Prostate gland (tissue), 2 donors: ENCODE measurements at regions not wholly inside any gene's neighbourhood (a gene's known extent, or its start where the extent isn't known, plus 50 kb on each side); places are given as distances from the start of the nearest gene placed in this dataset.
A peak's percentile ranks its signal among the peaks of the same experiment; 100 is the strongest.

ENCODE experiments used
- DNase-seq: peaks from one replicate; pipeline ENCODE4 v3.0.0-alpha.2; 2019; ENCODE audit warnings: low spot score
- H3K27ac ChIP-seq, 2 donors: fragments of 200-600 bp; sonication (generic); 2 replicates each; pipeline ENCODE4 v1.5.1; 2017 to 2019
- H3K27me3 ChIP-seq: fragments of 200-600 bp; sonication (generic); replicated peaks from 2 replicates; pipeline ENCODE4 v1.5.1; 2019; ENCODE audit not compliant: insufficient read depth
- H3K36me3 ChIP-seq, 2 donors: fragments of 200-600 bp; sonication (generic); 1 replicate in 1 of 2; 2 replicates in 1 of 2; pipeline versions ENCODE4 v1.5.1 to v1.8.1; 2017 to 2019
- H3K4me1 ChIP-seq: fragments of 200-600 bp; sonication (generic); replicated peaks from 2 replicates; pipeline ENCODE4 v1.5.1; 2019
- H3K4me3 ChIP-seq, 2 donors: fragments of 200-600 bp; sonication (generic); 2 replicates each; pipeline ENCODE4 v1.5.1; 2017 to 2019
- H3K9me3 ChIP-seq: fragments of 200-600 bp; sonication (generic); 2 replicates; pipeline ENCODE4 v1.5.1; 2017
- POLR2A ChIP-seq: fragments of 450-650 bp; IDR thresholded peaks from one replicate; pipeline ENCODE4 v1.6.1; 2016; ENCODE audit warnings: antibody characterized with exemption, mild to moderate bottlenecking
- POLR2AphosphoS5 ChIP-seq: sonication (generic); formaldehyde crosslinking; IDR thresholded peaks from one replicate; pipeline ENCODE4 v1.6.1; 2017; ENCODE audit warnings: antibody characterized with exemption
- WGBS: methylation state at CpG from one replicate; pipeline ENCODE4 v1.1.5; 2018; 5-methylcytosine and 5-hydroxymethylcytosine counted together
- intact Hi-C: fragments of 100-400 bp; cut with DNase I; formaldehyde crosslinking; loops from one replicate; pipeline ENCODE4 v1.14.2; 2022
- TF ChIP-seq, protein P1 (sequence below), 4 experiments: fragments of 200-600 bp in 2 of 4; fragments of 450-650 bp in 2 of 4; sonication (generic) in 2 of 4; IDR thresholded peaks; 1 replicate in 3 of 4; 2 replicates in 1 of 4; pipeline ENCODE4 v1.5.1; 2016 to 2019; ENCODE audit warnings: antibody characterized with exemption in 4 of 4, mild to moderate bottlenecking in 2 of 4, moderate library complexity in 2 of 4

DNA sequence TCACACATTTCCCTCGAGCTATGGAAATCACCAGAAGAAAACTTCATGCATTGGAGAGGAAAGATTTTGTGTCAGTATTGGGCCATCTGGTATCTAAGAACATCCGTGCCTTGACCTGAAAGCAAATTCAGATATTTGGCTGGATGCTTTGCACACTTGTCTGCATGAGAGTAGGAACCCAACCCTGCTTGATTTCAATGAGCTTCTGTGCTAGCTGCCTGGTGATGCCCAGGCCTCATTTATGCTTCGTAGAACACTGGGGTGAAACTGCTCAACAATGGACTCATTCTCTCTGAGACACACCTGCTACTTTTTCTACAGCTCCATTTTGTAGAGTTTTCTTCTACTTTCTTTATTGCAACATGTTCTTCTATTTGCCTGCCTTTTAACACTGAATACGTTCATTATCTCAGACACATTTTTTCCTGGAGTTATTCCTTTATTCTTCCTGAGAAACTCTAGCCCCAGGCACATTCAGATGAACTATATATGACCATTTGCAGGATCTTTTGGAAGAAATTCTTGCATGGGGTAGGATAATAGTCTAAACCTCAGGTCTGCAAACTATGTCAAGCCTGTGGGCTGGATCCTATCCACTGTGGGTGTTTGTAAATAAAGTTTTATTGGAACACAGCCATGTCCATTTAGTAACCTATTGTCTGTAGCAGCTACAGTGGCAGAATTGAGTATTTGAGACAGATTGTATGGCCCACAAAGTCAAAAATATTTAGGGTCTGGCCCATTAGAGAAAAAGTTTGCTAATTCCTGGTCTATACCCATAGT lies 83.8 kb upstream of the CLCN4 start:
- Histone ChIP-seq H3K27me3 (no peaks in the 10 kb centered on the region), H3K4me1 (no peaks in the 10 kb centered on the region), H3K9me3 (no peaks in the 10 kb centered on the region), H3K27ac (no peak overlapping the region), H3K36me3 (no peaks in the 10 kb centered on the region), H3K4me3 (no peak overlapping the region)
- intact Hi-C loops, result no loop called here
- DNase-seq, result no peak
- 72% methylated on average over 4 of the region's 4 CpGs for WGBS
- TF ChIP-seq POLR2AphosphoS5 (no peak), POLR2A (no peak)
- TF ChIP-seq, protein P1, sequence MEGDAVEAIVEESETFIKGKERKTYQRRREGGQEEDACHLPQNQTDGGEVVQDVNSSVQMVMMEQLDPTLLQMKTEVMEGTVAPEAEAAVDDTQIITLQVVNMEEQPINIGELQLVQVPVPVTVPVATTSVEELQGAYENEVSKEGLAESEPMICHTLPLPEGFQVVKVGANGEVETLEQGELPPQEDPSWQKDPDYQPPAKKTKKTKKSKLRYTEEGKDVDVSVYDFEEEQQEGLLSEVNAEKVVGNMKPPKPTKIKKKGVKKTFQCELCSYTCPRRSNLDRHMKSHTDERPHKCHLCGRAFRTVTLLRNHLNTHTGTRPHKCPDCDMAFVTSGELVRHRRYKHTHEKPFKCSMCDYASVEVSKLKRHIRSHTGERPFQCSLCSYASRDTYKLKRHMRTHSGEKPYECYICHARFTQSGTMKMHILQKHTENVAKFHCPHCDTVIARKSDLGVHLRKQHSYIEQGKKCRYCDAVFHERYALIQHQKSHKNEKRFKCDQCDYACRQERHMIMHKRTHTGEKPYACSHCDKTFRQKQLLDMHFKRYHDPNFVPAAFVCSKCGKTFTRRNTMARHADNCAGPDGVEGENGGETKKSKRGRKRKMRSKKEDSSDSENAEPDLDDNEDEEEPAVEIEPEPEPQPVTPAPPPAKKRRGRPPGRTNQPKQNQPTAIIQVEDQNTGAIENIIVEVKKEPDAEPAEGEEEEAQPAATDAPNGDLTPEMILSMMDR (IDR thresholded peaks at IDR 0.05), result no peak

DNA sequence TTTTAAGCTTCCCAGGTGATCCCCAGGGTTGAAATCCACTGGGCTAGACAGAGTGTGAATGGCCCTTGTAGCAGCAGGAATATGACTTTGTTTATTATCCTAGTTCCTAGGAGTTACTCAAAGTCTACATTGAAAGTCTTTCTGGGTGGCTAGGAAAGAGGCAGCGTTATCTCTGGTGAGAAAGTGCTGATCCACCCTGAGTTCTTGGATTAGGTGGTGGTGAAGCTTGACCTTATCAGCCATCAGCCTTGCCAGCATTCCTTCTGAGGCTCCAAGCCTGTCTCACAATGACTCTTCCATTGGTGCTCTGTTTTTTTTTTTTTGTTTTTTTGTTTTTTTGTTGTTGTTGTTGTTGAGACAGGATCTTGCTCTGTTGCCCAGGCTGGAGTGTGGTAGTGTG lies 83.1 kb upstream of the CLCN4 start:
- H3K9me3 ChIP-seq, result no peaks in the 10 kb centered on the region
- no peak overlapping the region for H3K4me3 ChIP-seq
- no peaks in the 10 kb centered on the region for H3K36me3 ChIP-seq
- H3K27ac ChIP-seq, result no peak overlapping the region
- no peaks in the 10 kb centered on the region for H3K27me3 ChIP-seq
- no peaks in the 10 kb centered on the region for H3K4me1 ChIP-seq
- TF ChIP-seq POLR2AphosphoS5 (no peak), POLR2A (no peak)
- TF ChIP-seq, protein P1 (IDR thresholded peaks at IDR 0.05), result no peak
- WGBS, result 100% methylated on average over 1 of the region's 1 CpG
- intact Hi-C loops, result no loop called here
- DNase-seq, result no peak

DNA sequence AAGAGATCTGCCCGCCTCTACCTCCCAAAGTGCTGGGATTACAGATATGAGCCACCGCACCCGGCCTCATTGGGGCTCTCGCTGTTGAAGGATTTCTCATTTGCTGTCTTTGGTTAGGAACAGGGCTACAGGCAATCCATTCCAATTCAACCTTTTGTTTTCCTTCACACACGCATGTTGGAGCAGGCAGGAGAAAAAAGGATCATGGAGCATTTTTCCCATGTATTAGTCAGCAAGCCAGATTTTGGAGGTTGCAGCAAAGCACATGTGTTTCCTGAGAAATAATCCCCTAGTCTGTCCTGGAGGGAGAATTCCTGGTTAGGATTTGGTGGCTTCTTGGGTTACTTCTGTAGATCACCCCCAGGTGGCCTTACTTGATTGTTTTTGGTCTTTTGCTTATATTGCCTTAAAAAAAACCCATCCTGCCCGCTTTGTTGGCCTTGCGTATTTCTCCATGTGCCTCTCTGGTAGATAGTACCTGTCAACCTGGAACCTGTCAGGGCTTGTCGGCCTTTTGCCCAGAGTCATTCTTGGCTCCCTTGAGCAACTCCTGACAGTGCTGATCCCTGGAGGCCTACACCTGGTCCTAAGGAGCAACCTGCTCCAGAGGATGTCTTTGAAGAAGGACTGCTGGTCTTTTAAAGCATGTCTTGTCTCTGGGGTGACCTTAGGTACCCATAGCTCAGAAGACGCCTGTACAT lies 82.4 kb upstream of the CLCN4 start:
- 67% methylated on average over 9 of the region's 9 CpGs for WGBS
- DNase-seq, result peak; percentile 63
- H3K27ac ChIP-seq, result no peak overlapping the region
- no peak overlapping the region for H3K4me3 ChIP-seq
- no peak for TF ChIP-seq POLR2A
- TF ChIP-seq, protein P1 (IDR thresholded peaks at IDR 0.05), result no peak
- peak; percentile 27 for TF ChIP-seq POLR2AphosphoS5
- H3K27me3 ChIP-seq, result no peaks in the 10 kb centered on the region
- intact Hi-C loops, result no loop called here
- no peaks in the 10 kb centered on the region for H3K9me3 ChIP-seq
- H3K4me1 ChIP-seq, result no peaks in the 10 kb centered on the region
- H3K36me3 ChIP-seq, result no peaks in the 10 kb centered on the region

DNA sequence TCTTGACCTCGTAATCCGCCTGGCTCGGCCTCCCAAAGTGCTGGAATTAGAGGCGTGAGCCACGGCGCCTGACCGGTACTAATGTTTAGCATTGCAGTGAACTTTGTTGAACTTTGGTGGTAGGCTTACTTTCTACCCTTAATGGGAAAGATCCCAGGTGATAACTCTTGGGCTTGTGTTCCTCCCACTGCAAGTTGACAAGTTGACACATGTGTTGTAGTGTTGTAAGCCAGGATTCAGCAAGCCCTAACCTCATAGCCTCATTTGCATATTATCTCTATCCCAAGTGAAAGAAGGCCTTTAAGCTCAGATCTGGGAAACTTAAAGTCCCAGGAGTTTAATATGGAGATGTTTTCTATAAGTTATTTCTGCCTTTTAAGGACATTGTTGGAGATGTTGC lies 80.0 kb upstream of the CLCN4 start:
- intact Hi-C loops, result no loop called here
- 69% methylated on average over 7 of the region's 7 CpGs for WGBS
- H3K27me3 ChIP-seq, result no peaks in the 10 kb centered on the region
- H3K27ac ChIP-seq, result no peak overlapping the region
- no peak overlapping the region for H3K4me3 ChIP-seq
- H3K9me3 ChIP-seq, result no peaks in the 10 kb centered on the region
- no peaks in the 10 kb centered on the region for H3K36me3 ChIP-seq
- no peak for DNase-seq
- no peaks in the 10 kb centered on the region for H3K4me1 ChIP-seq
- TF ChIP-seq POLR2AphosphoS5 (no peak), POLR2A (no peak)
- TF ChIP-seq, protein P1 (IDR thresholded peaks at IDR 0.05), result no peak
